Thymus (tissue), 11 donors: ENCODE measurements at regions not wholly inside any gene's neighbourhood (a gene's known extent, or its start where the extent isn't known, plus 50 kb on each side); places are given as distances from the start of the nearest gene placed in this dataset.

ENCODE experiments used
- DNase-seq, 9 donors: peaks; one replicate each; pipeline ENCODE4 v3.0.0-alpha.2; 2013; ENCODE audit warnings: low spot score in 9 of 9, low read depth in 6 of 9, missing footprints in 1 of 9
- H3K27ac ChIP-seq, 2 donors: one replicate each; pipeline ENCODE4 v1.5.1; 2013; ENCODE audit warnings: control low read depth in 1 of 2, low read depth in 1 of 2, low read length in 1 of 2, mild to moderate bottlenecking in 1 of 2, moderate library complexity in 1 of 2
- H3K27me3 ChIP-seq, 2 donors: one replicate each; pipeline ENCODE4 v1.5.1; 2013; ENCODE audit warnings: low read length in 1 of 2; ENCODE audit not compliant: control insufficient read depth in 2 of 2, insufficient read depth in 1 of 2
- H3K36me3 ChIP-seq, 2 donors: one replicate each; pipeline ENCODE4 v1.5.1; 2013; ENCODE audit warnings: low read length in 1 of 2, mild to moderate bottlenecking in 1 of 2, moderate library complexity in 1 of 2; ENCODE audit not compliant: control insufficient read depth in 2 of 2, insufficient read depth in 2 of 2
- H3K4me1 ChIP-seq, 2 donors: one replicate each; pipeline ENCODE4 v1.5.1; 2013; ENCODE audit warnings: low read length in 2 of 2; ENCODE audit not compliant: control insufficient read depth in 2 of 2, insufficient read depth in 2 of 2
- H3K4me3 ChIP-seq, 2 donors: one replicate each; pipeline ENCODE4 v1.5.1; 2013; ENCODE audit warnings: low read length in 2 of 2, control low read depth in 1 of 2, mild to moderate bottlenecking in 1 of 2
- H3K9me3 ChIP-seq, 2 donors: one replicate each; pipeline ENCODE4 v1.5.1; 2013; ENCODE audit warnings: low read length in 1 of 2, mild to moderate bottlenecking in 1 of 2; ENCODE audit not compliant: control insufficient read depth in 2 of 2, insufficient read depth in 1 of 2
- WGBS: extraction: QIAGEN DNeasy Blood & Tissue Kit; methylation state at CpG from one replicate; pipeline ENCODE4 v1.1.7; 2013; 5-methylcytosine and 5-hydroxymethylcytosine counted together
- donor health status: healthy.

DNA sequence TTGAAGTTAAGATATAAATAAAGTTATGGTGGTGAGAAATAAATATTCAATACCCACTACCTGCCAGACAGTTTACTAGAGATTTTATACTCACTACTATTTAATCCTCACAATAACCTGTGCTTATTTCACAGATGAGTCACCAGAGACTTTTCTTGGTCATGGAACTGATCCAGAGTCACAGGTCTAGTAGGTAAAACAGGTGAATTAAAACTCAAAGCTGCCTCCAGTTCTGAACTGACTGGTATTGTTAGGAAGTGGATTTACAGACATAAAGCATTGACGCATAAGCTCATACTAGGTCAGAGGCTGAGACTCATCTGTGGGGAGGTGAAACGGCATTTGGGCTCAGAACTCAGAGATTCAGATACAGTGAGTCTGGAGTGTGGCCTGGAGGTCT lies 1009.9 kb downstream of the AGBL1 start:
- WGBS: 90% methylated on average over 2 of the region's 2 CpGs
- no peaks in the 10 kb centered on the region for H3K4me1 ChIP-seq
- no peak for DNase-seq

GRCh38 chr15:87083201-87083600 lies 1003.5 kb downstream of the AGBL1 start:
- no peak for DNase-seq
- H3K27ac ChIP-seq: no peak overlapping the region
- no peaks in the 10 kb centered on the region for H3K27me3 ChIP-seq
- 87% methylated on average over 5 of the region's 5 CpGs for WGBS
- H3K4me1 ChIP-seq: no peaks in the 10 kb centered on the region
- H3K36me3 ChIP-seq: no peaks in the 10 kb centered on the region
- peaks cover 0 to 1% of the 10 kb centered on the region in 2 donors for H3K9me3 ChIP-seq
- H3K4me3 ChIP-seq: no peak overlapping the region

More for the DNA sequence above, 1009.9 kb downstream of the AGBL1 start:
- Histone ChIP-seq H3K9me3 (no peaks in the 10 kb centered on the region), H3K4me3 (no peak overlapping the region), H3K27me3 (no peaks in the 10 kb centered on the region), H3K27ac (no peak overlapping the region), H3K36me3 (no peaks in the 10 kb centered on the region)

GRCh38 chr15:87082581-87082980 lies 1002.9 kb downstream of the AGBL1 start:
- WGBS: 94% methylated on average over 2 of the region's 2 CpGs
- no peak for DNase-seq

DNA sequence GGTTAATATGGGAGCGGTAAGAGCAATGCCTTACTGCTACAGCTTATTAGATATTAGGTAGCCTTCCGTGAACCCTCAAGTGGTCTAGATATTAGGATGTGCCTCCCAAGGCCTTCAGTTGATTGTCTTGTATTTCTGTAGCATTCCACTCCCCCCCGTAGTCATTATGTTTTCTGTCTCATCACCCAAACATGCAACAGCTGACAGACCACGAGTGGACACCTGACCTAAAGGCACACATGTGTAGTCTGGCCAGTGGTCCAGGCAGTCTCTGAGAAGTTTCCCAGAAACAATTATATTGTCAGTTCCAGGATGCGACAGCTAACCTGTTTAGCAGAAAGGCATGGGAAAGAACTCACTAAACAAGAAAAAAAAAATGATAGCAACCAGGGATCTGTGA lies 1000.9 kb downstream of the AGBL1 start:
- peaks cover 0 to 1% of the 10 kb centered on the region in 2 donors for H3K9me3 ChIP-seq
- WGBS: 76% methylated on average over 5 of the region's 5 CpGs
- H3K4me1 ChIP-seq: no peaks in the 10 kb centered on the region
- DNase-seq: no peak
- H3K27ac ChIP-seq: no peak overlapping the region
- no peaks in the 10 kb centered on the region for H3K27me3 ChIP-seq
- H3K4me3 ChIP-seq: no peak overlapping the region
- H3K36me3 ChIP-seq: no peaks in the 10 kb centered on the region

More at GRCh38 chr15:87082581-87082980, 1002.9 kb downstream of the AGBL1 start:
- Histone ChIP-seq H3K9me3 (peaks cover 0 to 1% of the 10 kb centered on the region in 2 donors), H3K4me1 (no peaks in the 10 kb centered on the region), H3K36me3 (no peaks in the 10 kb centered on the region), H3K27ac (no peak overlapping the region), H3K27me3 (no peaks in the 10 kb centered on the region), H3K4me3 (no peak overlapping the region)
